Dedifferentiated amniotic fluid mesenchymal stem cell (primary cell): ENCODE measurements at regions not wholly inside any gene's neighbourhood (a gene's known extent, or its start where the extent isn't known, plus 50 kb on each side); places are given as distances from the start of the nearest gene placed in this dataset.

Source experiments
- DNase-seq: peaks from one replicate; pipeline ENCODE4 v3.0.0-alpha.2; 2016; ENCODE audit errors: extremely low spot score

- DNase-seq: no peak
These were observed 76.8 kb upstream of the EPC2 start for GRCh38 chr2:148567716-148568115.

GRCh38 chr2:148568597-148568996 lies 76.0 kb upstream of the EPC2 start:
- no peak for DNase-seq

GRCh38 chr2:148569221-148569620 lies 75.3 kb upstream of the EPC2 start:
- no peak for DNase-seq

- DNase-seq: no peak
These were observed 73.6 kb upstream of the EPC2 start for GRCh38 chr2:148570989-148571388.

GRCh38 chr2:148577845-148578492 lies 66.6 kb upstream of the EPC2 start:
- no peak for DNase-seq

GRCh38 chr2:148578493-148578884 lies 66.1 kb upstream of the EPC2 start:
- no peak for DNase-seq

- DNase-seq: peak; percentile 51
These were observed 61.7 kb upstream of the EPC2 start for GRCh38 chr2:148582679-148583511.

GRCh38 chr2:148585696-148586095 lies 58.9 kb upstream of the EPC2 start:
- no peak for DNase-seq

- DNase-seq: no peak
These were observed 57.9 kb upstream of the EPC2 start for GRCh38 chr2:148586522-148587128.

GRCh38 chr2:148590612-148591011 lies 53.9 kb upstream of the EPC2 start:
- DNase-seq: no peak

- no peak for DNase-seq
These were observed 51.8 kb upstream of the EPC2 start for GRCh38 chr2:148592791-148593190.

- DNase-seq: no peak
These were observed 51.1 kb upstream of the EPC2 start for GRCh38 chr2:148593421-148593820.

GRCh38 chr2:148594216-148594615 lies 50.3 kb upstream of the EPC2 start:
- no peak for DNase-seq
